OCI-LY3 (cell line): ENCODE measurements at regions not wholly inside any gene's neighbourhood (a gene's known extent, or its start where the extent isn't known, plus 50 kb on each side); places are given as distances from the start of the nearest gene placed in this dataset.

Source experiments
- EZH2phosphoT487 ChIP-seq: fragments of 200-600 bp; shearing (Covaris generic); IDR thresholded peaks from 2 replicates; pipeline ENCODE4 v1.6.1; 2018; ENCODE audit warnings: antibody characterized with exemption, mixed run types, low read depth
- TF ChIP-seq, protein P1 (sequence below): fragments of 200-600, 300-600 bp; sonication (generic); IDR thresholded peaks from 2 replicates; pipeline ENCODE4 v1.5.1; 2014; ENCODE audit warnings: antibody characterized with exemption, low read length, low read depth

- TF ChIP-seq, protein P1, sequence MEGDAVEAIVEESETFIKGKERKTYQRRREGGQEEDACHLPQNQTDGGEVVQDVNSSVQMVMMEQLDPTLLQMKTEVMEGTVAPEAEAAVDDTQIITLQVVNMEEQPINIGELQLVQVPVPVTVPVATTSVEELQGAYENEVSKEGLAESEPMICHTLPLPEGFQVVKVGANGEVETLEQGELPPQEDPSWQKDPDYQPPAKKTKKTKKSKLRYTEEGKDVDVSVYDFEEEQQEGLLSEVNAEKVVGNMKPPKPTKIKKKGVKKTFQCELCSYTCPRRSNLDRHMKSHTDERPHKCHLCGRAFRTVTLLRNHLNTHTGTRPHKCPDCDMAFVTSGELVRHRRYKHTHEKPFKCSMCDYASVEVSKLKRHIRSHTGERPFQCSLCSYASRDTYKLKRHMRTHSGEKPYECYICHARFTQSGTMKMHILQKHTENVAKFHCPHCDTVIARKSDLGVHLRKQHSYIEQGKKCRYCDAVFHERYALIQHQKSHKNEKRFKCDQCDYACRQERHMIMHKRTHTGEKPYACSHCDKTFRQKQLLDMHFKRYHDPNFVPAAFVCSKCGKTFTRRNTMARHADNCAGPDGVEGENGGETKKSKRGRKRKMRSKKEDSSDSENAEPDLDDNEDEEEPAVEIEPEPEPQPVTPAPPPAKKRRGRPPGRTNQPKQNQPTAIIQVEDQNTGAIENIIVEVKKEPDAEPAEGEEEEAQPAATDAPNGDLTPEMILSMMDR = no peak
- no peak for TF ChIP-seq EZH2phosphoT487
Measured at GRCh38 chr4:53861856-53862610, 202.4 kb downstream of the CHIC2 start.
